ENCODE measurements at regions not wholly inside any gene's neighbourhood (a gene's known extent, or its start where the extent isn't known, plus 50 kb on each side); places are given as distances from the start of the nearest gene placed in this dataset.

DNA sequence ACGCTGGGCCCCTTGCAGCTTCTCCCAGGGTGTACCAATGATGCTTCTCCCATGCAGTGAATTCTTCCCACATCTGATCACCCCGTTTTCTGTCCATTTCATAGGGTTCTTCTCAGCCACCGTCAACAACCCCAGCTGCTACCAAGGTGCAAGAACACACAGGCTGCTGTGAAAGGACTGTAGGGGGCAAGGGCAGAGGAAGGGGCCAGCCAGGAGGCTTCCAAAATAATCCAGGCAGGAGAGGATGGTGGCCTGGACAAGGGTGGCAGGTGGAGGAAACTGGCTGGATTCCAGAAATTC lies 113.3 kb upstream of the WNT4 start:
- no peak overlapping the region for H3K4me3 ChIP-seq (ENCODE audit: low read length)
- H2AFZ ChIP-seq (ENCODE audit: low read length): no peak overlapping the region
- H3K9ac ChIP-seq (ENCODE audit: low read length): no peak overlapping the region
- H3K27ac ChIP-seq (ENCODE audit: low read length): no peak overlapping the region
- no peak overlapping the region for H3K4me2 ChIP-seq (ENCODE audit: low read depth, low read length)
- no peak for TF ChIP-seq EZH2 (optimal IDR thresholded peaks at IDR 0.05; ENCODE audit: low read depth, low read length)
- TF ChIP-seq, protein P1, sequence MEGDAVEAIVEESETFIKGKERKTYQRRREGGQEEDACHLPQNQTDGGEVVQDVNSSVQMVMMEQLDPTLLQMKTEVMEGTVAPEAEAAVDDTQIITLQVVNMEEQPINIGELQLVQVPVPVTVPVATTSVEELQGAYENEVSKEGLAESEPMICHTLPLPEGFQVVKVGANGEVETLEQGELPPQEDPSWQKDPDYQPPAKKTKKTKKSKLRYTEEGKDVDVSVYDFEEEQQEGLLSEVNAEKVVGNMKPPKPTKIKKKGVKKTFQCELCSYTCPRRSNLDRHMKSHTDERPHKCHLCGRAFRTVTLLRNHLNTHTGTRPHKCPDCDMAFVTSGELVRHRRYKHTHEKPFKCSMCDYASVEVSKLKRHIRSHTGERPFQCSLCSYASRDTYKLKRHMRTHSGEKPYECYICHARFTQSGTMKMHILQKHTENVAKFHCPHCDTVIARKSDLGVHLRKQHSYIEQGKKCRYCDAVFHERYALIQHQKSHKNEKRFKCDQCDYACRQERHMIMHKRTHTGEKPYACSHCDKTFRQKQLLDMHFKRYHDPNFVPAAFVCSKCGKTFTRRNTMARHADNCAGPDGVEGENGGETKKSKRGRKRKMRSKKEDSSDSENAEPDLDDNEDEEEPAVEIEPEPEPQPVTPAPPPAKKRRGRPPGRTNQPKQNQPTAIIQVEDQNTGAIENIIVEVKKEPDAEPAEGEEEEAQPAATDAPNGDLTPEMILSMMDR (IDR thresholded peaks at IDR 0.05; ENCODE audit: low read length): no peak
- no peak for TF ChIP-seq EZH2phosphoT487 (IDR thresholded peaks at IDR 0.05; ENCODE audit: low read length)
- H3K27me3 ChIP-seq (replicated peaks; ENCODE audit: insufficient read depth, low read length): peaks cover 94% of the 10 kb centered on the region
- H3K9me3 ChIP-seq (replicated peaks; ENCODE audit: insufficient read depth, low read length): no peaks in the 10 kb centered on the region
- no peaks in the 10 kb centered on the region for H3K9me2 ChIP-seq (replicated peaks; ENCODE audit: insufficient read depth, low read length)
- no peaks in the 10 kb centered on the region for H4K20me1 ChIP-seq (ENCODE audit: insufficient read depth, low read length)
- no peaks in the 10 kb centered on the region for H3F3A ChIP-seq (ENCODE audit: insufficient read depth, low read length)
- H3K36me3 ChIP-seq (replicated peaks; ENCODE audit: insufficient read depth, low read length): no peaks in the 10 kb centered on the region
- DNase-seq: no peak
- no peaks in the 10 kb centered on the region for H3K79me2 ChIP-seq (ENCODE audit: low read length)
- H3K4me1 ChIP-seq (ENCODE audit: low read length): no peaks in the 10 kb centered on the region

DNA sequence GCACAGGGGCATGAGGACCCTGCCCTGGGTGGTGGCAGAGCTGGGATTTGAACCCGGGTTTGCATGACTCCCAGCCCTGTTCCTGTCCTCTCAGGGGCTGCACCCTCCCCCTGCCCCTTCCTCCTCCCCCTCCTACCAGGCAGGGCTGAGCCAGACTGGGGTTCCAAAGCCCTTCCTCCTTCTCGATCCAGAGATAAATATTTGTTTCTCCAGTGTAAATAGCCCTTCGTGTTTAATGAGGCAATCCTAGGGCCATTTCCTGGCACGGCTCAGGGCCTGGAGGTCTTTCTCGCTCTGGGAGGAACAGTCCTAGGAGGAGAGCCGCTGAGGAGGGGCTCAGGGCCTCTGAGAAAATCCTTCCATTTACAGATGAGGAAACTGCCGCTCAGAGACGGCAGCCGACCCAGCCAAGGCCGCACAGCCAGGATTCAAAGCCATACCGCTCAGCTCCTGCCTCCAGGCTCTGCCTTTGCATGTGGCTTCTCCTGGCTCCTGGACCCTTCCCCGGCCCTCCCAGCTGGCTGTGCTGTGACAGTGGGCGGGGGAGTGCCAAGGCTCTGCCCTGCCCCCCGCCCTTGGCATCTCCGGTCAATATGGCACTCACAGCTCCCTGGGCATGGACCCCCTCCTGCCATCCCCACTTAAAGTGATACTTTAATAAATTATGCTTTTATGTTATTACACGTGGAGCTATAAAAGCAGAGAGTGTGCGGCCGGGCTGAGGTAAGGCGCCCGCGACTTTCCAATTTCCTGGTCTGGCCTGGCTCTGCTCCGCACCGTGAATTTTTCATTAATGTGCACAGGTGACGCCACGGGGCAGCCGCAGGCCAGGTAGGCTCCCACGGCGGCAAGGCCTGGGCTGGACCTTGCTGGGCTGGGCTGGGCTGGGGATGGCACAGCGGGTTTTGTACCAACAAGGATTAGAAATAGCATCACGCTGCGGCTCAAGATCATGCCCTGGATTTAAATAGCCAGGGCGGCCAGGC lies 114.7 kb upstream of the WNT4 start:
- Histone ChIP-seq H3K4me3 (ENCODE audit: low read length) (no peak overlapping the region), H3K9me2 (replicated peaks; ENCODE audit: insufficient read depth, low read length) (no peaks in the 10 kb centered on the region), H3K4me1 (ENCODE audit: low read length) (no peaks in the 10 kb centered on the region), H3K79me2 (ENCODE audit: low read length) (no peaks in the 10 kb centered on the region), H3K27me3 (replicated peaks; ENCODE audit: insufficient read depth, low read length) (peaks cover 94% of the 10 kb centered on the region), H2AFZ (ENCODE audit: low read length) (no peak overlapping the region), H4K20me1 (ENCODE audit: insufficient read depth, low read length) (no peaks in the 10 kb centered on the region), H3K36me3 (replicated peaks; ENCODE audit: insufficient read depth, low read length) (no peaks in the 10 kb centered on the region), H3K9ac (ENCODE audit: low read length) (no peak overlapping the region), H3K9me3 (replicated peaks; ENCODE audit: insufficient read depth, low read length) (no peaks in the 10 kb centered on the region), H3F3A (ENCODE audit: insufficient read depth, low read length) (no peaks in the 10 kb centered on the region), H3K4me2 (ENCODE audit: low read depth, low read length) (no peak overlapping the region), H3K27ac (ENCODE audit: low read length) (no peak overlapping the region)
- no peak for DNase-seq
- TF ChIP-seq EZH2phosphoT487 (IDR thresholded peaks at IDR 0.05; ENCODE audit: low read length) (0 out of 2 replicates have a peak, but pooled peaks have one; percentile 11), EZH2 (optimal IDR thresholded peaks at IDR 0.05; ENCODE audit: low read depth, low read length) (no peak)
- TF ChIP-seq, protein P1 (IDR thresholded peaks at IDR 0.05; ENCODE audit: low read length): no peak

DNA sequence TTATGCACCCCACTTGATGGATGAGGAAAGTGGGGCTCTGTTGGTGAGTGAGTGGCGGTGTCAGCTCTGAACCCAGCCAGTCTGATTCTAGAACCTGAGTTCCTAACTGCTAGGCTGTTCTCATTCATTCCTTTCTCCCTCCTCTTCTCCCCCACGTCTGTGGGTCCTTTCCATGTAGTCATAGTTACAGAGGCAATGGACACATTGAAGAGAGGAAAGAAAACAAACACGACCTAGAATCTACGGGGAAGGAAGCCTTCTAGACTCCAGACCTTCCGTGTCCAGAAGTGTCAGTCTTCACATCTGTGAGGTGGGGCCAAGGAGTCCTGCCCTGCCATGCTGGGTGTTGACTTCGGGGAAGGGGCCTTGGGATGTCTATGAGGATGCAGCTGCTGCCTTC lies 115.8 kb upstream of the WNT4 start:
- H4K20me1 ChIP-seq (ENCODE audit: insufficient read depth, low read length): no peaks in the 10 kb centered on the region
- H3K4me2 ChIP-seq (ENCODE audit: low read depth, low read length): no peak overlapping the region
- no peak overlapping the region for H3K9ac ChIP-seq (ENCODE audit: low read length)
- no peaks in the 10 kb centered on the region for H3K79me2 ChIP-seq (ENCODE audit: low read length)
- TF ChIP-seq EZH2 (optimal IDR thresholded peaks at IDR 0.05; ENCODE audit: low read depth, low read length) (no peak), EZH2phosphoT487 (IDR thresholded peaks at IDR 0.05; ENCODE audit: low read length) (no peak)
- TF ChIP-seq, protein P1 (IDR thresholded peaks at IDR 0.05; ENCODE audit: low read length): no peak
- no peaks in the 10 kb centered on the region for H3F3A ChIP-seq (ENCODE audit: insufficient read depth, low read length)
- no peaks in the 10 kb centered on the region for H3K4me1 ChIP-seq (ENCODE audit: low read length)
- DNase-seq: no peak
- H2AFZ ChIP-seq (ENCODE audit: low read length): no peak overlapping the region
- H3K9me2 ChIP-seq (replicated peaks; ENCODE audit: insufficient read depth, low read length): no peaks in the 10 kb centered on the region
- H3K27me3 ChIP-seq (replicated peaks; ENCODE audit: insufficient read depth, low read length): peaks cover 94% of the 10 kb centered on the region
- H3K9me3 ChIP-seq (replicated peaks; ENCODE audit: insufficient read depth, low read length): no peaks in the 10 kb centered on the region
- no peak overlapping the region for H3K27ac ChIP-seq (ENCODE audit: low read length)
- H3K36me3 ChIP-seq (replicated peaks; ENCODE audit: insufficient read depth, low read length): no peaks in the 10 kb centered on the region
- no peak overlapping the region for H3K4me3 ChIP-seq (ENCODE audit: low read length)

Data from MM.1S (cell line).